HCEC 1CT (cell line): ENCODE measurements at regions not wholly inside any gene's neighbourhood (a gene's known extent, or its start where the extent isn't known, plus 50 kb on each side); places are given as distances from the start of the nearest gene placed in this dataset.

Experiments used
- DNase-seq: peaks from one replicate; pipeline ENCODE4 v3.0.0-alpha.2; 2017

GRCh38 chr16:85329059-85329812 is 217.0 kb upstream of the CIBAR2 start:
- no peak for DNase-seq

- no peak for DNase-seq
These were observed 217.9 kb upstream of the CIBAR2 start for GRCh38 chr16:85330006-85330693.

GRCh38 chr16:85330694-85331188 is 218.5 kb upstream of the CIBAR2 start:
- DNase-seq, result peak; percentile 80

- no peak for DNase-seq
These were observed 219.4 kb upstream of the CIBAR2 start for GRCh38 chr16:85331688-85332087.

- DNase-seq, result no peak
These were observed 219.9 kb upstream of the CIBAR2 start for GRCh38 chr16:85332175-85332574.

GRCh38 chr16:85333337-85333736 is 221.1 kb upstream of the CIBAR2 start:
- DNase-seq, result no peak

- no peak for DNase-seq
These were observed 221.7 kb upstream of the CIBAR2 start for GRCh38 chr16:85333744-85334640.

GRCh38 chr16:85334718-85335583 is 222.7 kb upstream of the CIBAR2 start:
- no peak for DNase-seq

GRCh38 chr16:85335584-85336491 is 223.6 kb upstream of the CIBAR2 start:
- peak; percentile 12 for DNase-seq

GRCh38 chr16:85337910-85338637 is 225.8 kb upstream of the CIBAR2 start:
- DNase-seq, result no peak

- DNase-seq, result no peak
These were observed 226.3 kb upstream of the CIBAR2 start for GRCh38 chr16:85338638-85338982.

GRCh38 chr16:85338989-85339685 is 226.9 kb upstream of the CIBAR2 start:
- no peak for DNase-seq

GRCh38 chr16:85341972-85342695 is 229.9 kb upstream of the CIBAR2 start:
- no peak for DNase-seq

- no peak for DNase-seq
These were observed 232.3 kb upstream of the CIBAR2 start for GRCh38 chr16:85344502-85345128.

GRCh38 chr16:85345129-85345639 is 232.9 kb upstream of the CIBAR2 start:
- no peak for DNase-seq

GRCh38 chr16:85346404-85347212 is 234.3 kb upstream of the CIBAR2 start:
- DNase-seq, result no peak

- DNase-seq, result no peak
These were observed 234.9 kb upstream of the CIBAR2 start for GRCh38 chr16:85347213-85347591.
